GM12892 (cell line): ENCODE measurements at regions not wholly inside any gene's neighbourhood (a gene's known extent, or its start where the extent isn't known, plus 50 kb on each side); places are given as distances from the start of the nearest gene placed in this dataset.
"Not testable (repeated sequence)": the region's sequence is repeated elsewhere in the genome, so short reads cannot be mapped to it uniquely, and the experiment has no call there.

Experiments
- POLR2A ChIP-seq: IDR thresholded peaks from 2 replicates; pipeline ENCODE4 v1.6.1; 2011; ENCODE audit warnings: low read depth, low read length, control low read depth
- POLR2AphosphoS5 ChIP-seq: IDR thresholded peaks from 2 replicates; pipeline ENCODE4 v1.6.1; 2011; ENCODE audit warnings: low read depth, low read length, control low read depth
- TAF1 ChIP-seq: IDR thresholded peaks from 2 replicates; pipeline ENCODE4 v1.6.1; 2011; ENCODE audit warnings: low read depth, mild to moderate bottlenecking, control low read depth, low read length, borderline replicate concordance

DNA sequence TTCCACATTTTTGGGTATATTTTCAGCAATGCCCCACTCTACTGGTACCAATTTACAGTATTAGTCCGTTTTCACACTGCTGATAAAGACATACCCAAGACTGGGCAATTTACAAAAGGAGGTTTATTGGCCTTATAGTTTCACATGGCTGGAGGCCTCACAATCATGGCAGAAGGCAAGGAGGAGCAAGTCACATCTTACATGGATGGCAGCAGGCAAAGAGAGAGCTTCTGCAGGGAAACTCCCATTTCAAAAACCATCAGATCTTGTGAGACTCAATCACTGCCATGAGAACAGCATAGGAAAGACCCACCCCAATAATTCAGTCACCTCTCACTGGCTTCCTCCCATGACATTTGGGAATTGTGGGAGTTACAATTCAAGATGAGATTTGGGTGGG is 722.9 kb downstream of the NTRK3 start:
- not testable (repeated sequence) for TF ChIP-seq POLR2AphosphoS5, TAF1, POLR2A
